ENCODE measurements at regions not wholly inside any gene's neighbourhood (a gene's known extent, or its start where the extent isn't known, plus 50 kb on each side); places are given as distances from the start of the nearest gene placed in this dataset.

- TF ChIP-seq CTCF (IDR thresholded peaks at IDR 0.05) (no peak), POLR2A (IDR thresholded peaks at IDR 0.05) (no peak), POLR2AphosphoS5 (IDR thresholded peaks at IDR 0.05; ENCODE audit: insufficient read depth in 1 of 2, low read depth in 1 of 2) (no peak)
Measured at GRCh38 chr1:58844176-58844575, 60.3 kb upstream of the JUN start.
